Type B pancreatic cell (in vitro differentiated cells): ENCODE measurements at regions not wholly inside any gene's neighbourhood (a gene's known extent, or its start where the extent isn't known, plus 50 kb on each side); places are given as distances from the start of the nearest gene placed in this dataset.

Experiments
- DNase-seq: peaks from one replicate; pipeline ENCODE4 v3.0.0; 2021; ENCODE audit warnings: mixed read lengths; ENCODE audit not compliant: unreplicated experiment; ENCODE audit errors: extremely low spot score
- H3K27ac Mint-ChIP-seq: 2 replicates; pipeline ENCODE4 v1.8.0; 2021; ENCODE audit warnings: mild to moderate bottlenecking, mixed read lengths
- H3K27me3 Mint-ChIP-seq: 2 replicates; pipeline ENCODE4 v1.8.0; 2021; ENCODE audit warnings: mixed read lengths
- H3K36me3 Mint-ChIP-seq: 2 replicates; pipeline ENCODE4 v1.8.0; 2021; ENCODE audit warnings: mixed read lengths
- H3K4me1 Mint-ChIP-seq: one replicate; pipeline ENCODE4 v1.8.0; 2021; ENCODE audit warnings: mixed read lengths; ENCODE audit not compliant: unreplicated experiment
- H3K4me3 Mint-ChIP-seq: 2 replicates; pipeline ENCODE4 v1.8.0; 2021; ENCODE audit warnings: mild to moderate bottlenecking, mixed read lengths
- H3K9me3 Mint-ChIP-seq: 2 replicates; pipeline ENCODE4 v1.8.0; 2021; ENCODE audit warnings: mixed read lengths
- CTCF ChIP-seq: fragments of 200-600 bp; sonication (generic); conservative IDR thresholded peaks from 2 replicates; pipeline ENCODE4 v1.5.0; 2021; ENCODE audit warnings: antibody characterized with exemption, mild to moderate bottlenecking

GRCh38 chrX:23263892-23264291, 70.8 kb upstream of the PTCHD1 start:
- Mint-ChIP-seq H3K27me3 (no peaks in the 10 kb centered on the region), H3K4me3 (no peak overlapping the region), H3K36me3 (no peaks in the 10 kb centered on the region), H3K27ac (no peak overlapping the region), H3K4me1 (no peaks in the 10 kb centered on the region), H3K9me3 (peaks cover 6% of the 10 kb centered on the region)
- DNase-seq = no peak
- no peak for TF ChIP-seq CTCF

- no peak for DNase-seq
- Mint-ChIP-seq H3K36me3 (no peaks in the 10 kb centered on the region), H3K27ac (no peak overlapping the region), H3K4me3 (no peak overlapping the region), H3K9me3 (no peaks in the 10 kb centered on the region), H3K4me1 (no peaks in the 10 kb centered on the region), H3K27me3 (no peaks in the 10 kb centered on the region)
- TF ChIP-seq CTCF = no peak
Observed at GRCh38 chrX:23269923-23270322, 64.7 kb upstream of the PTCHD1 start.

- H3K36me3 Mint-ChIP-seq = no peaks in the 10 kb centered on the region
- no peak overlapping the region for H3K4me3 Mint-ChIP-seq
- no peak for TF ChIP-seq CTCF
- no peak overlapping the region for H3K27ac Mint-ChIP-seq
- H3K9me3 Mint-ChIP-seq = no peaks in the 10 kb centered on the region
- H3K4me1 Mint-ChIP-seq = no peaks in the 10 kb centered on the region
- DNase-seq = no peak
- no peaks in the 10 kb centered on the region for H3K27me3 Mint-ChIP-seq
Observed at GRCh38 chrX:23271026-23271425, 63.6 kb upstream of the PTCHD1 start.

- no peak for DNase-seq
- TF ChIP-seq CTCF = no peak
- Mint-ChIP-seq H3K9me3 (peaks cover 5% of the 10 kb centered on the region), H3K36me3 (no peaks in the 10 kb centered on the region), H3K27me3 (no peaks in the 10 kb centered on the region), H3K27ac (no peak overlapping the region), H3K4me1 (no peaks in the 10 kb centered on the region), H3K4me3 (no peak overlapping the region)
Observed at GRCh38 chrX:23276475-23276874, 58.2 kb upstream of the PTCHD1 start.
